ENCODE measurements at regions not wholly inside any gene's neighbourhood (a gene's known extent, or its start where the extent isn't known, plus 50 kb on each side); places are given as distances from the start of the nearest gene placed in this dataset.
"Not testable (repeated sequence)": the region's sequence is repeated elsewhere in the genome, so short reads cannot be mapped to it uniquely, and the experiment has no call there.

DNA sequence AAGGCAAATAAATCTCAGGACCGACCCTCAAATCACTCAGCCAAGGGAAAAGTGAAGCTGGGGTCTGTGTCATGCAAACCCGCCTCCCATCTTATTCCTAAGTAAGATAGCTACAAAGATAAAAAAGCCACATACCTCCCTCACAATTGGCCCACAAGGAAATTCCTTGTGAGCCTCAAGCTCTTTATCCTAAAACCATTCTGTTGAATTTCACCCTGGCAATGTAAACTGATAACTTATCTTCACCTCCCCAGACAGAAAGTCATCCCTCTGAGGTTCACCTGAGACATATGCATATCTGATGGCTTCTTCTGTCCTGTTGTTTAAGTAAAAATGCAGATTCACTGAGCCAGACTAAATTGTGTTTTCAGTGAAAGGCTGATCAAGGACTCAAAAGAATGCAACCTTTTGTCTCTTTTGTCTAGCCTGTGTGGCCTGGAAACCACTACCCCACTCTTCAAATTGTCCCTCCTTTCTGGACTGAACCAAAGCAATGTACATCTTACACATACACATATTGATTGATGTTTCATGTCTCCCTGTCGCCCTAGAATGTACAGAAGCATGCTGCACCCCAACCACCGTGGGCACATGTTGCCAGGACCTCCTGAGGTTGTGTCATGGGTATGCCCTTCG, 91.3 kb downstream of the MFAP3L start:
- H3K4me3 ChIP-seq, result no peak overlapping the region
- TF ChIP-seq, protein P1, sequence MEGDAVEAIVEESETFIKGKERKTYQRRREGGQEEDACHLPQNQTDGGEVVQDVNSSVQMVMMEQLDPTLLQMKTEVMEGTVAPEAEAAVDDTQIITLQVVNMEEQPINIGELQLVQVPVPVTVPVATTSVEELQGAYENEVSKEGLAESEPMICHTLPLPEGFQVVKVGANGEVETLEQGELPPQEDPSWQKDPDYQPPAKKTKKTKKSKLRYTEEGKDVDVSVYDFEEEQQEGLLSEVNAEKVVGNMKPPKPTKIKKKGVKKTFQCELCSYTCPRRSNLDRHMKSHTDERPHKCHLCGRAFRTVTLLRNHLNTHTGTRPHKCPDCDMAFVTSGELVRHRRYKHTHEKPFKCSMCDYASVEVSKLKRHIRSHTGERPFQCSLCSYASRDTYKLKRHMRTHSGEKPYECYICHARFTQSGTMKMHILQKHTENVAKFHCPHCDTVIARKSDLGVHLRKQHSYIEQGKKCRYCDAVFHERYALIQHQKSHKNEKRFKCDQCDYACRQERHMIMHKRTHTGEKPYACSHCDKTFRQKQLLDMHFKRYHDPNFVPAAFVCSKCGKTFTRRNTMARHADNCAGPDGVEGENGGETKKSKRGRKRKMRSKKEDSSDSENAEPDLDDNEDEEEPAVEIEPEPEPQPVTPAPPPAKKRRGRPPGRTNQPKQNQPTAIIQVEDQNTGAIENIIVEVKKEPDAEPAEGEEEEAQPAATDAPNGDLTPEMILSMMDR (IDR thresholded peaks at IDR 0.05), result no peak
- no peak for DNase-seq (ENCODE audit: low spot score)
- no peak overlapping the region for H3K27ac ChIP-seq

DNA sequence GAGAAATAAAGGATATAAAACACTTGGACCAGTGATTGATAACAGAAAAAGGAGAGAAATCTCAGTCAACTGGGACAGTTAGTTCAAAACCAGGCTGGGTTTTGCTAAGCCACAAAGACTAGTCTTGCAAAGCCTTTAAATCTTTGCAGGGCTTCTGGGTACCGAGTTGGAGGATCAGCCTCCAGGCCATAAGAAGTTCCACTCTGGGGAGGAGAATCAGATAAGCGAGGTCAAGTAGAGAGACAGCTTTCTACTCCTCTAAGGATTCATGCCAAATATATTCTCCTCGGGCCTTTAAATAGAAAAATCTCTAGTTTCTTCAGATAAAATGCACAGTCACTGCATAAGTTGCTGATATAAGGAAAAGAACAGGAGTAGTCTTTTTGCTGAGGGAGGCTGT, 92.7 kb downstream of the MFAP3L start:
- TF ChIP-seq, protein P1 (IDR thresholded peaks at IDR 0.05), result no peak
- no peak for DNase-seq (ENCODE audit: low spot score)
- Histone ChIP-seq H3K4me3 (no peak overlapping the region), H3K27ac (no peak overlapping the region)

DNA sequence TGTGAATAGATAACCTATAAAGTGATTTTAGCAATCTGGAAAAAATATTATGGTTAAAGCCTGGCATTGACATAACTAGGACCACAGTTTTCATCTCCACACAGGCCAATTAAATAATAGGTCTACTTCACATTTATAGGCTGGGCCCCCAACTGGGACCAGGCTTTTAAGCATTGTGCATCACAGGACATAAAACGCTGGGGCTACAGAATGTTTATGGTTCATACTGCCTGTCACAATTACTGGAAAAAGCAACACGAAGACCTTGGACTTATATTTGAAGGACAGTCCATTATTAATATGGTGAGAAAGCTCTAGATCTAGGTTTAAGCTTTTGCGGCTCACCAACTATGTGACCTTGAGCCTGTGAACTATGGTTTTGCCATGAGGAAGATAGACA, 94.2 kb downstream of the MFAP3L start:
- no peak for DNase-seq (ENCODE audit: low spot score)
- H3K27ac ChIP-seq, result no peak overlapping the region
- no peak overlapping the region for H3K4me3 ChIP-seq
- TF ChIP-seq, protein P1 (IDR thresholded peaks at IDR 0.05), result no peak

DNA sequence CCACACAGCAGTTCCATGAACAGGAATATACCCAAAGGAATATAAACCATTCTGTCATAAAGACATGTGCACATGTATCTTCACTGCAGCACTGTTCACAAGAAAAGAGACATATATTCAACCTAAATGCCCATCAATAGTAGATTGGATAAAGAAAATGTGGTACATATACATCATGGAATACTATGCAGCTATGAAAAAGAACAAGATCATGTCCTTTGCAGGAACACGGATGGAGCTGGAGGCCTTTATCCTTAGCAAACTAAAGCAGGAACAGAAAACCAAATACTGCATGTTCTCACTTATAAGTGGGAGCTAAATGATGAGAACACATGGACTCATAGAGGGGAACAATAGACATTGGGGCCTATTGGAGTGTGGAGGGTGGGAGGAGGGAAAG, 95.4 kb downstream of the MFAP3L start:
- not testable (repeated sequence) for DNase-seq (ENCODE audit: low spot score); H3K27ac ChIP-seq; H3K4me3 ChIP-seq

DNA sequence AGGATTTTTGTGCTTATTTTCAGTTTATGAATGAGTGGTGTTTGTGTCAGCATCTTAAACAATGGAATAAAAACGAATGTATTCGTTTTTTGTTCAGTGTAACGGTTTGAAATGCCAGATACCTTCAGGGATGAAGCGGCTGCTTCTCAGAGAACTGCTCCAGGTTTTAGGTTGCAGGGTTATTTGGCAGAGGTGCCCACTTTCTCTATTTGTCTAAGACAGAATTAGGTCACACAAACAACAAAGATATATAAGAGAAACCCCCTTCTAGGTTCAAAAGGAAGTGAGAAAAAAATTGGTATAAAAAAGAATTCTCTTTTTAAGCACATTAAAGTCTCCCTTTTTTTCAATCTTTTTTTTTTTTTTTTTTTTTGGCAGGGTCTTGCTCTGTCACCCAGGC, 98.9 kb downstream of the MFAP3L start:
- DNase-seq (ENCODE audit: low spot score), result no peak

DNA sequence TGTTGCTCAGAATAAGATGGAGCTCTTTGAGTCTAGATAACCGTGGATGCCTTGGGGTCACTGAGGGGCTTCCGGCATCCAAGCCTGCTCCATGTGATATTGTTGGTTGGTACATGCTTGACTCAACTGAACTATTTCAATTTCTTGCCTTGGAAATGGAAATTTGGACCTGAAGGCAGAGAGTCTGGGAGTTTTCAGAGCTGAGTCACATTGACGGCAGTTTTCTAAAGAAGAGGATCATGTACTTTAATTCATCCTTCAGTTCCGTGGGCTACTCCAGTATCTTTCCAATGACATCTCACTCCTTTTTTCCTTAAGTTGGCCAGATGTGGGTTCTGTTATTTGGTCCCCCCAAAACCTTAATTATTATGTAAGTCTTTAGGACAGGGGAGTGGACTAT, 100.5 kb downstream of the MFAP3L start:
- Histone ChIP-seq H3K27ac (no peak overlapping the region), H3K4me3 (no peak overlapping the region)
- TF ChIP-seq, protein P1 (IDR thresholded peaks at IDR 0.05), result no peak
- no peak for DNase-seq (ENCODE audit: low spot score)

More for the DNA sequence above, 98.9 kb downstream of the MFAP3L start:
- H3K27ac ChIP-seq, result no peak overlapping the region
- TF ChIP-seq, protein P1 (IDR thresholded peaks at IDR 0.05), result no peak
- no peak overlapping the region for H3K4me3 ChIP-seq

DNA sequence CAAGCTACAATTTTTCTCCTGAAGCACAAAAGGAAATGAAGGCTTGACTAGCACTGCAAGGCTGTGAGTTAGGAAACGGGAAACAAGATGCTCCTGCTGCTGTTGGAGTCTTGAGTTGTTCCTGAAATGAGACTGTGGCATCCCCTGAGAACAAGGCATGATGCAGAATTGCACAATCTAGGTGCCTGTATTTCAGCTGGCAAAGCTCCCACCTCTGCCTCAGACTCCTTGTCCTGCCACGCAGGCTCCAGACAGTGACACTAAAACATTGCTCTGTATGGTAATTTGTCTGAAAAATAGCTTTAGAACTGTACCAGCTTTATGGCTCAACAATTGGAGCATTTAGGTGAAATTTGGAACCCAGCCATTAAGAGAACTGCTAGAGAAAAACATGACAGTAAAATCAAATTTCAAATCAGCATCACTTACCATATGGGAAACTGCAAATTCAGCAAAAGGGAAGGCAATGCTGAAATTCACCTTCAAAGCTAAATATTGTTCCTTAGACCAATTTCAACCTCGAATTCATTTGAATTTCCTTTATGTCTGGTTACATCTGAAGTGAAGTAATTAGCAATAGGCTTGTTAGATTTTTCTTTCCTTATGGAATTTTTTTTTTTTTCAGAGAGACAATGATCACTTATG, 103.4 kb downstream of the MFAP3L start:
- Histone ChIP-seq H3K4me3 (no peak overlapping the region), H3K27ac (no peak overlapping the region)
- TF ChIP-seq, protein P1 (IDR thresholded peaks at IDR 0.05), result no peak
- no peak for DNase-seq (ENCODE audit: low spot score)
